HL-60 (cell line): ENCODE measurements at regions not wholly inside any gene's neighbourhood (a gene's known extent, or its start where the extent isn't known, plus 50 kb on each side); places are given as distances from the start of the nearest gene placed in this dataset.

ENCODE experiments used
- CTCF ChIP-seq: IDR thresholded peaks from one replicate; pipeline ENCODE4 v1.5.1; 2011; ENCODE audit warnings: low read length, control low read depth, inconsistent platforms; ENCODE audit not compliant: insufficient read depth
- GABPA ChIP-seq: IDR thresholded peaks from 2 replicates; pipeline ENCODE4 v1.6.1; 2012; ENCODE audit warnings: low read depth
- SPI1 ChIP-seq: IDR thresholded peaks from 2 replicates; pipeline ENCODE4 v1.6.1; 2012; ENCODE audit warnings: low read depth, mild to moderate bottlenecking, borderline replicate concordance
- TF ChIP-seq, protein P1 (sequence below): IDR thresholded peaks from 2 replicates; pipeline ENCODE4 v1.6.1; 2012; ENCODE audit warnings: low read depth; ENCODE audit not compliant: insufficient replicate concordance

- TF ChIP-seq CTCF (no peak), GABPA (no peak), SPI1 (no peak)
- TF ChIP-seq, protein P1, sequence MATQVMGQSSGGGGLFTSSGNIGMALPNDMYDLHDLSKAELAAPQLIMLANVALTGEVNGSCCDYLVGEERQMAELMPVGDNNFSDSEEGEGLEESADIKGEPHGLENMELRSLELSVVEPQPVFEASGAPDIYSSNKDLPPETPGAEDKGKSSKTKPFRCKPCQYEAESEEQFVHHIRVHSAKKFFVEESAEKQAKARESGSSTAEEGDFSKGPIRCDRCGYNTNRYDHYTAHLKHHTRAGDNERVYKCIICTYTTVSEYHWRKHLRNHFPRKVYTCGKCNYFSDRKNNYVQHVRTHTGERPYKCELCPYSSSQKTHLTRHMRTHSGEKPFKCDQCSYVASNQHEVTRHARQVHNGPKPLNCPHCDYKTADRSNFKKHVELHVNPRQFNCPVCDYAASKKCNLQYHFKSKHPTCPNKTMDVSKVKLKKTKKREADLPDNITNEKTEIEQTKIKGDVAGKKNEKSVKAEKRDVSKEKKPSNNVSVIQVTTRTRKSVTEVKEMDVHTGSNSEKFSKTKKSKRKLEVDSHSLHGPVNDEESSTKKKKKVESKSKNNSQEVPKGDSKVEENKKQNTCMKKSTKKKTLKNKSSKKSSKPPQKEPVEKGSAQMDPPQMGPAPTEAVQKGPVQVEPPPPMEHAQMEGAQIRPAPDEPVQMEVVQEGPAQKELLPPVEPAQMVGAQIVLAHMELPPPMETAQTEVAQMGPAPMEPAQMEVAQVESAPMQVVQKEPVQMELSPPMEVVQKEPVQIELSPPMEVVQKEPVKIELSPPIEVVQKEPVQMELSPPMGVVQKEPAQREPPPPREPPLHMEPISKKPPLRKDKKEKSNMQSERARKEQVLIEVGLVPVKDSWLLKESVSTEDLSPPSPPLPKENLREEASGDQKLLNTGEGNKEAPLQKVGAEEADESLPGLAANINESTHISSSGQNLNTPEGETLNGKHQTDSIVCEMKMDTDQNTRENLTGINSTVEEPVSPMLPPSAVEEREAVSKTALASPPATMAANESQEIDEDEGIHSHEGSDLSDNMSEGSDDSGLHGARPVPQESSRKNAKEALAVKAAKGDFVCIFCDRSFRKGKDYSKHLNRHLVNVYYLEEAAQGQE, result no peak
Measured at GRCh38 chr6:84921891-84922290, 157.5 kb upstream of the TBX18 start.
